OCI-LY1 (cell line): ENCODE measurements at regions not wholly inside any gene's neighbourhood (a gene's known extent, or its start where the extent isn't known, plus 50 kb on each side); places are given as distances from the start of the nearest gene placed in this dataset.

Experiments used
- H2AFZ ChIP-seq: fragments of 200-600 bp; sonication (generic), shearing (Covaris generic); 2 replicates; pipeline ENCODE4 v1.6.0; 2014; ENCODE audit warnings: antibody characterized with exemption, mild to moderate bottlenecking, low read length
- H3F3A ChIP-seq: fragments of 200-600 bp; sonication (generic), shearing (Covaris generic); 2 replicates; pipeline ENCODE4 v1.6.0; 2014; ENCODE audit warnings: mild to moderate bottlenecking, antibody characterized with exemption, low read length, moderate library complexity; ENCODE audit not compliant: insufficient read depth
- H3K27ac ChIP-seq: fragments of 200-600 bp; sonication (generic); 2 replicates; pipeline ENCODE4 v1.5.1; 2014; ENCODE audit warnings: low read length, mixed run types, mild to moderate bottlenecking, low read depth; ENCODE audit not compliant: poor library complexity, severe bottlenecking
- H3K27me3 ChIP-seq: fragments of 200-600 bp; sonication (generic); 2 replicates; pipeline ENCODE4 v1.6.0; 2014; ENCODE audit warnings: antibody characterized with exemption, mild to moderate bottlenecking, low read length, moderate library complexity; ENCODE audit not compliant: insufficient read depth
- H3K36me3 ChIP-seq: fragments of 200-600 bp; sonication (generic); 2 replicates; pipeline ENCODE4 v1.6.1; 2014; ENCODE audit warnings: mild to moderate bottlenecking, antibody characterized with exemption, low read length, moderate library complexity, mixed read lengths; ENCODE audit not compliant: insufficient read depth
- H3K4me1 ChIP-seq: fragments of 200-600 bp; sonication (generic); 2 replicates; pipeline ENCODE4 v1.5.1; 2014; ENCODE audit warnings: mild to moderate bottlenecking, low read length, moderate library complexity; ENCODE audit not compliant: insufficient read depth, severe bottlenecking
- H3K4me2 ChIP-seq: fragments of 200-600 bp; sonication (generic), shearing (Covaris generic); 2 replicates; pipeline ENCODE4 v1.6.1; 2014; ENCODE audit warnings: low read length
- H3K4me3 ChIP-seq: fragments of 200-600 bp; sonication (generic); 2 replicates; pipeline ENCODE4 v1.5.1; 2014; ENCODE audit warnings: low read length, low read depth, mild to moderate bottlenecking, mixed read lengths; ENCODE audit not compliant: poor library complexity, severe bottlenecking
- H3K79me2 ChIP-seq: fragments of 200-600 bp; shearing (Covaris generic); 2 replicates; pipeline ENCODE4 v1.6.1; 2016; ENCODE audit warnings: mixed run types, low read length, mixed read lengths; ENCODE audit not compliant: insufficient read depth
- H3K9ac ChIP-seq: fragments of 200-600 bp; sonication (generic), shearing (Covaris generic); 2 replicates; pipeline ENCODE4 v1.6.1; 2014; ENCODE audit warnings: mild to moderate bottlenecking, low read length, mixed read lengths
- H3K9me2 ChIP-seq: fragments of 200-600 bp; sonication (generic), shearing (Covaris generic); 2 replicates; pipeline ENCODE4 v1.6.1; 2014; ENCODE audit warnings: low read depth, mild to moderate bottlenecking, low read length, mixed read lengths
- H3K9me3 ChIP-seq: fragments of 200-600 bp; shearing (Covaris generic); 2 replicates; pipeline ENCODE4 v1.6.1; 2014; ENCODE audit warnings: low read length, mixed read lengths
- H4K20me1 ChIP-seq: fragments of 200-600 bp; sonication (generic), shearing (Covaris generic); 2 replicates; pipeline ENCODE4 v1.6.0; 2016; ENCODE audit warnings: mild to moderate bottlenecking, low read length; ENCODE audit not compliant: insufficient read depth
- EZH2 ChIP-seq: fragments of 200-600 bp; sonication (generic), shearing (Covaris generic); IDR thresholded peaks from 2 replicates; pipeline ENCODE4 v1.8.0; 2017; ENCODE audit warnings: borderline replicate concordance, mixed run types, mild to moderate bottlenecking, antibody characterized with exemption, low read length, moderate library complexity, mixed read lengths
- TF ChIP-seq, protein P1 (sequence below): fragments of 200-600 bp; sonication (generic), shearing (Covaris generic); IDR thresholded peaks from 2 replicates; pipeline ENCODE4 v1.5.1; 2017; ENCODE audit warnings: mild to moderate bottlenecking, antibody characterized with exemption, low read length, moderate library complexity, mixed read lengths

GRCh38 chr16:52182840-52183239 lies 364.1 kb downstream of the TOX3 start:
- Histone ChIP-seq H3F3A (no peaks in the 10 kb centered on the region), H4K20me1 (no peaks in the 10 kb centered on the region), H3K9ac (no peak overlapping the region), H3K79me2 (no peaks in the 10 kb centered on the region), H3K36me3 (no peaks in the 10 kb centered on the region), H3K4me1 (no peaks in the 10 kb centered on the region), H3K9me3 (no peaks in the 10 kb centered on the region), H3K27me3 (no peaks in the 10 kb centered on the region), H3K27ac (no peak overlapping the region), H3K9me2 (no peaks in the 10 kb centered on the region), H3K4me2 (no peak overlapping the region), H3K4me3 (no peak overlapping the region), H2AFZ (no peak overlapping the region)
- TF ChIP-seq EZH2 = no peak
- TF ChIP-seq, protein P1, sequence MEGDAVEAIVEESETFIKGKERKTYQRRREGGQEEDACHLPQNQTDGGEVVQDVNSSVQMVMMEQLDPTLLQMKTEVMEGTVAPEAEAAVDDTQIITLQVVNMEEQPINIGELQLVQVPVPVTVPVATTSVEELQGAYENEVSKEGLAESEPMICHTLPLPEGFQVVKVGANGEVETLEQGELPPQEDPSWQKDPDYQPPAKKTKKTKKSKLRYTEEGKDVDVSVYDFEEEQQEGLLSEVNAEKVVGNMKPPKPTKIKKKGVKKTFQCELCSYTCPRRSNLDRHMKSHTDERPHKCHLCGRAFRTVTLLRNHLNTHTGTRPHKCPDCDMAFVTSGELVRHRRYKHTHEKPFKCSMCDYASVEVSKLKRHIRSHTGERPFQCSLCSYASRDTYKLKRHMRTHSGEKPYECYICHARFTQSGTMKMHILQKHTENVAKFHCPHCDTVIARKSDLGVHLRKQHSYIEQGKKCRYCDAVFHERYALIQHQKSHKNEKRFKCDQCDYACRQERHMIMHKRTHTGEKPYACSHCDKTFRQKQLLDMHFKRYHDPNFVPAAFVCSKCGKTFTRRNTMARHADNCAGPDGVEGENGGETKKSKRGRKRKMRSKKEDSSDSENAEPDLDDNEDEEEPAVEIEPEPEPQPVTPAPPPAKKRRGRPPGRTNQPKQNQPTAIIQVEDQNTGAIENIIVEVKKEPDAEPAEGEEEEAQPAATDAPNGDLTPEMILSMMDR = no peak

DNA sequence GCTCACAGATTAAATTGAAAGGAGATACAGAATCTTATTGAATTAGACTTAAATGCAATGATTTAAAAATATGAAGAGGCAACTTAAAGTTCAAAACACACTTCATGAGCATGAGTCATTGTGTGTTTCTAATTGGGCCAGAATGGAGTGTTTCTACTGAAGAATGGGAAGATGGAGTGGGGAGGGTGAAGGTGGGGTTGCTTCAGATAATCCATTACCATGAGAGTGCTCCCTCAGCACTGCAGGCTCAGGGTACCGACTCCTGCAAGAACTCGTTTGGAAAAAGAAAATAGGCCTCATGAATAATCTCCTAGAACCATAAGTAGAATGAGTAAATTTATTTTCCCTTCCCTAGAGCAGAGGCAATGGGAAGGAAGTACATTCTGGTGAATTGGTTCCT lies 372.8 kb downstream of the TOX3 start:
- H3K4me1 ChIP-seq = no peaks in the 10 kb centered on the region
- no peak overlapping the region for H3K9ac ChIP-seq
- no peak overlapping the region for H2AFZ ChIP-seq
- no peaks in the 10 kb centered on the region for H3K79me2 ChIP-seq
- H3K4me3 ChIP-seq = no peak overlapping the region
- no peaks in the 10 kb centered on the region for H3K36me3 ChIP-seq
- H3K4me2 ChIP-seq = no peak overlapping the region
- no peaks in the 10 kb centered on the region for H3F3A ChIP-seq
- no peaks in the 10 kb centered on the region for H4K20me1 ChIP-seq
- no peaks in the 10 kb centered on the region for H3K9me3 ChIP-seq
- H3K9me2 ChIP-seq = no peaks in the 10 kb centered on the region
- H3K27ac ChIP-seq = no peak overlapping the region
- TF ChIP-seq, protein P1 = no peak
- TF ChIP-seq EZH2 = no peak
- no peaks in the 10 kb centered on the region for H3K27me3 ChIP-seq

DNA sequence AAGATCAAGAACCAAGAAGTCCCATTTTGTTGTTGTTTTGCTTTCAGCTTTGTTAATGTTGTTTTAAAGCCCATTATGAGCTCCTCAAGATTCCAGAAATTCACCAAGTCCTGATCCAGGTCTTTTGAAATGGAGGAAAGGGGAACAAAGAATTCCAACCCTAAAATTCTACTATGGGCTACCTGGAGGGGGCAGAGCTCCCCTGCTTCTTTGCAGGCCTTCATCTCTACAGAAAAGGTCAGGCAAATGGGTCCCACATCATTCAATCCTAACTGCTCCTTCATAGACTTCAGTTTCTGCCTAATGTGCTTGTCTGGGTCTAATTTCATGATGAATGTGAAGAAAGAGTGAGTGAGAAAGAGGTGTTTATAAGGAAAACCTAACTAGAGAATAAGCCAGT lies 375.5 kb downstream of the TOX3 start:
- Histone ChIP-seq H3K27ac (no peak overlapping the region), H3K4me3 (no peak overlapping the region), H3K9me2 (no peaks in the 10 kb centered on the region)

More for the DNA sequence above, 375.5 kb downstream of the TOX3 start:
- H3K9ac ChIP-seq = no peak overlapping the region
- no peaks in the 10 kb centered on the region for H3K9me3 ChIP-seq
- H3K4me1 ChIP-seq = no peaks in the 10 kb centered on the region
- no peaks in the 10 kb centered on the region for H3K36me3 ChIP-seq
- H3K27me3 ChIP-seq = no peaks in the 10 kb centered on the region
- no peaks in the 10 kb centered on the region for H3K79me2 ChIP-seq
- TF ChIP-seq, protein P1 = no peak
- TF ChIP-seq EZH2 = no peak
- H2AFZ ChIP-seq = no peak overlapping the region
- H4K20me1 ChIP-seq = no peaks in the 10 kb centered on the region
- no peaks in the 10 kb centered on the region for H3F3A ChIP-seq
- H3K4me2 ChIP-seq = no peak overlapping the region
